Cardiac muscle cell (in vitro differentiated cells and primary cell): ENCODE measurements at regions not wholly inside any gene's neighbourhood (a gene's known extent, or its start where the extent isn't known, plus 50 kb on each side); places are given as distances from the start of the nearest gene placed in this dataset.

ENCODE experiments used
- DNase-seq, 2 donors: peaks; one replicate each; pipeline versions ENCODE4 v3.0.0 to v3.0.0-alpha.2; 2010 to 2017; ENCODE audit warnings: low read depth in 1 of 2, low spot score in 1 of 2
- H3K27ac ChIP-seq: fragments of 200-600 bp; sonication (generic); 2 replicates; pipeline ENCODE4 v1.5.1; 2016
- H3K27me3 ChIP-seq: fragments of 200-600 bp; sonication (generic); 2 replicates; pipeline ENCODE4 v1.6.0; 2016; ENCODE audit warnings: control low read depth
- H3K36me3 ChIP-seq: fragments of 200-600 bp; sonication (generic); 2 replicates; pipeline ENCODE4 v1.5.1; 2016; ENCODE audit warnings: control low read depth
- H3K4me1 ChIP-seq: fragments of 200-600 bp; sonication (generic); 2 replicates; pipeline ENCODE4 v1.8.1; 2017; ENCODE audit warnings: low read depth, mild to moderate bottlenecking, mixed run types
- H3K4me3 ChIP-seq: fragments of 200-600 bp; sonication (generic); 2 replicates; pipeline ENCODE4 v1.5.1; 2016; ENCODE audit warnings: mild to moderate bottlenecking
- H3K9me3 ChIP-seq: fragments of 200-600 bp; sonication (generic); 2 replicates; pipeline ENCODE4 v1.5.1; 2017; ENCODE audit warnings: low read depth, mild to moderate bottlenecking, control low read depth
- TF ChIP-seq, protein P1 (sequence below): IDR thresholded peaks from 2 replicates; pipeline ENCODE4 v1.5.1; 2012; ENCODE audit warnings: low read depth, mild to moderate bottlenecking, low read length

GRCh38 chr2:188096910-188097309, 194.8 kb upstream of the GULP1 start:
- Histone ChIP-seq H3K4me3 (no peak overlapping the region), H3K4me1 (no peaks in the 10 kb centered on the region), H3K9me3 (no peaks in the 10 kb centered on the region), H3K27ac (no peak overlapping the region), H3K36me3 (no peaks in the 10 kb centered on the region), H3K27me3 (no peaks in the 10 kb centered on the region)
- no peak for DNase-seq
- TF ChIP-seq, protein P1, sequence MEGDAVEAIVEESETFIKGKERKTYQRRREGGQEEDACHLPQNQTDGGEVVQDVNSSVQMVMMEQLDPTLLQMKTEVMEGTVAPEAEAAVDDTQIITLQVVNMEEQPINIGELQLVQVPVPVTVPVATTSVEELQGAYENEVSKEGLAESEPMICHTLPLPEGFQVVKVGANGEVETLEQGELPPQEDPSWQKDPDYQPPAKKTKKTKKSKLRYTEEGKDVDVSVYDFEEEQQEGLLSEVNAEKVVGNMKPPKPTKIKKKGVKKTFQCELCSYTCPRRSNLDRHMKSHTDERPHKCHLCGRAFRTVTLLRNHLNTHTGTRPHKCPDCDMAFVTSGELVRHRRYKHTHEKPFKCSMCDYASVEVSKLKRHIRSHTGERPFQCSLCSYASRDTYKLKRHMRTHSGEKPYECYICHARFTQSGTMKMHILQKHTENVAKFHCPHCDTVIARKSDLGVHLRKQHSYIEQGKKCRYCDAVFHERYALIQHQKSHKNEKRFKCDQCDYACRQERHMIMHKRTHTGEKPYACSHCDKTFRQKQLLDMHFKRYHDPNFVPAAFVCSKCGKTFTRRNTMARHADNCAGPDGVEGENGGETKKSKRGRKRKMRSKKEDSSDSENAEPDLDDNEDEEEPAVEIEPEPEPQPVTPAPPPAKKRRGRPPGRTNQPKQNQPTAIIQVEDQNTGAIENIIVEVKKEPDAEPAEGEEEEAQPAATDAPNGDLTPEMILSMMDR: no peak

- Histone ChIP-seq H3K27me3 (no peaks in the 10 kb centered on the region), H3K27ac (no peak overlapping the region), H3K4me1 (no peaks in the 10 kb centered on the region), H3K4me3 (no peak overlapping the region), H3K9me3 (no peaks in the 10 kb centered on the region), H3K36me3 (no peaks in the 10 kb centered on the region)
- no peak for DNase-seq
- TF ChIP-seq, protein P1: no peak
Measured at GRCh38 chr2:188102881-188103280, 188.8 kb upstream of the GULP1 start.

GRCh38 chr2:188114014-188114413, 177.7 kb upstream of the GULP1 start:
- H3K4me3 ChIP-seq: no peak overlapping the region
- TF ChIP-seq, protein P1: no peak
- no peaks in the 10 kb centered on the region for H3K9me3 ChIP-seq
- H3K27ac ChIP-seq: no peak overlapping the region
- H3K36me3 ChIP-seq: no peaks in the 10 kb centered on the region
- no peaks in the 10 kb centered on the region for H3K27me3 ChIP-seq
- peak in 1 of 2 donors; percentile 7 for DNase-seq
- no peaks in the 10 kb centered on the region for H3K4me1 ChIP-seq

- no peak overlapping the region for H3K4me3 ChIP-seq
- no peaks in the 10 kb centered on the region for H3K27me3 ChIP-seq
- H3K9me3 ChIP-seq: no peaks in the 10 kb centered on the region
- no peak for DNase-seq
- H3K27ac ChIP-seq: no peak overlapping the region
- TF ChIP-seq, protein P1: no peak
- H3K4me1 ChIP-seq: peaks cover 4% of the 10 kb centered on the region
- no peaks in the 10 kb centered on the region for H3K36me3 ChIP-seq
Measured at GRCh38 chr2:188117706-188118105, 174.0 kb upstream of the GULP1 start.

- Histone ChIP-seq H3K4me1 (peaks cover 8% of the 10 kb centered on the region), H3K4me3 (no peak overlapping the region), H3K27ac (no peak overlapping the region), H3K9me3 (no peaks in the 10 kb centered on the region), H3K36me3 (no peaks in the 10 kb centered on the region), H3K27me3 (no peaks in the 10 kb centered on the region)
- DNase-seq: no peak
- TF ChIP-seq, protein P1: no peak
Measured at GRCh38 chr2:188118431-188118830, 173.2 kb upstream of the GULP1 start.
